Parathyroid adenoma (tissue), 2 donors: ENCODE measurements at regions not wholly inside any gene's neighbourhood (a gene's known extent, or its start where the extent isn't known, plus 50 kb on each side); places are given as distances from the start of the nearest gene placed in this dataset.

Experiments
- H2AFZ ChIP-seq: fragments of 300-600 bp; sonication (generic); one replicate; pipeline ENCODE4 v1.7.0; 2017; ENCODE audit warnings: antibody characterized with exemption, mild to moderate bottlenecking
- H3K27ac ChIP-seq: fragments of 300-600 bp; sonication (generic); one replicate; pipeline ENCODE4 v1.7.0; 2017
- H3K27me3 ChIP-seq: fragments of 300-600 bp; sonication (generic); one replicate; pipeline ENCODE4 v1.7.0; 2017; ENCODE audit warnings: low read length; ENCODE audit not compliant: control insufficient read depth, insufficient read depth
- H3K36me3 ChIP-seq: fragments of 300-600 bp; sonication (generic); one replicate; pipeline ENCODE4 v1.7.0; 2017; ENCODE audit warnings: low read length; ENCODE audit not compliant: control insufficient read depth, insufficient read depth
- H3K4me1 ChIP-seq: fragments of 300-600 bp; sonication (generic); one replicate; pipeline ENCODE4 v1.7.0; 2017; ENCODE audit warnings: control low read depth
- H3K4me2 ChIP-seq: fragments of 300-600 bp; sonication (generic); one replicate; pipeline ENCODE4 v1.7.0; 2017; ENCODE audit warnings: low read length
- H3K4me3 ChIP-seq: fragments of 300-600 bp; sonication (generic); one replicate; pipeline ENCODE4 v1.7.0; 2017; ENCODE audit warnings: low read depth, low read length
- H3K79me2 ChIP-seq: fragments of 300-600 bp; sonication (generic); one replicate; pipeline ENCODE4 v1.7.0; 2017; ENCODE audit warnings: control low read depth
- H3K9ac ChIP-seq: fragments of 300-600 bp; sonication (generic); one replicate; pipeline ENCODE4 v1.7.0; 2017; ENCODE audit warnings: mild to moderate bottlenecking
- H3K9me3 ChIP-seq: fragments of 300-600 bp; sonication (generic); one replicate; pipeline ENCODE4 v1.7.0; 2017; ENCODE audit warnings: low read length; ENCODE audit not compliant: control insufficient read depth
- TF ChIP-seq, protein P1 (sequence below): fragments of 300-600 bp; sonication (generic); IDR thresholded peaks from one replicate; pipeline ENCODE4 v1.7.0; 2017; ENCODE audit warnings: antibody characterized with exemption, mild to moderate bottlenecking
- donor health status: primary hyperparathyroidism.

DNA sequence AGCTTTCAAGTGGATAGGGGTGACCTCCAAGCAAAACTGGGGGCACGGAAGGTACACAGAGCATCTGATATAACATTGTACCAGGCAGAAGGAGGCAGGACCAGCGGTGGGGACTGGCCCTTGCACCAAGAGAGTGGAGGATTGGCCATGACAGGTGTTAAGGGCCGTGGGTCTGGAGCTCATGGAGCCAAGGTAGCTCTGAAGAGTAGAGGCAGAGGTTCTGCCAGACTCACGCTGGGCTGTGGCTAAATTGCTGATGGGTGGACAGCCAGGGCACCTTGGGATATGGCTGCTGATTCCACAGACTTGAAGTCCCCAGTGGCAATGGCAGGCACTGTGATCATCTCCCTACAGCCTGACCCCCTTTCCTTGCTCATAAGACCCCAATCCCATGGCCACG is 65.9 kb upstream of the NKD1 start:
- Histone ChIP-seq H3K36me3 (no peaks in the 10 kb centered on the region), H3K4me1 (no peaks in the 10 kb centered on the region), H2AFZ (no peak overlapping the region), H3K9me3 (no peaks in the 10 kb centered on the region), H3K9ac (no peak overlapping the region), H3K4me3 (no peak overlapping the region), H3K4me2 (no peak overlapping the region), H3K27ac (no peak overlapping the region), H3K27me3 (no peaks in the 10 kb centered on the region), H3K79me2 (no peaks in the 10 kb centered on the region)
- TF ChIP-seq, protein P1, sequence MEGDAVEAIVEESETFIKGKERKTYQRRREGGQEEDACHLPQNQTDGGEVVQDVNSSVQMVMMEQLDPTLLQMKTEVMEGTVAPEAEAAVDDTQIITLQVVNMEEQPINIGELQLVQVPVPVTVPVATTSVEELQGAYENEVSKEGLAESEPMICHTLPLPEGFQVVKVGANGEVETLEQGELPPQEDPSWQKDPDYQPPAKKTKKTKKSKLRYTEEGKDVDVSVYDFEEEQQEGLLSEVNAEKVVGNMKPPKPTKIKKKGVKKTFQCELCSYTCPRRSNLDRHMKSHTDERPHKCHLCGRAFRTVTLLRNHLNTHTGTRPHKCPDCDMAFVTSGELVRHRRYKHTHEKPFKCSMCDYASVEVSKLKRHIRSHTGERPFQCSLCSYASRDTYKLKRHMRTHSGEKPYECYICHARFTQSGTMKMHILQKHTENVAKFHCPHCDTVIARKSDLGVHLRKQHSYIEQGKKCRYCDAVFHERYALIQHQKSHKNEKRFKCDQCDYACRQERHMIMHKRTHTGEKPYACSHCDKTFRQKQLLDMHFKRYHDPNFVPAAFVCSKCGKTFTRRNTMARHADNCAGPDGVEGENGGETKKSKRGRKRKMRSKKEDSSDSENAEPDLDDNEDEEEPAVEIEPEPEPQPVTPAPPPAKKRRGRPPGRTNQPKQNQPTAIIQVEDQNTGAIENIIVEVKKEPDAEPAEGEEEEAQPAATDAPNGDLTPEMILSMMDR, result no peak

DNA sequence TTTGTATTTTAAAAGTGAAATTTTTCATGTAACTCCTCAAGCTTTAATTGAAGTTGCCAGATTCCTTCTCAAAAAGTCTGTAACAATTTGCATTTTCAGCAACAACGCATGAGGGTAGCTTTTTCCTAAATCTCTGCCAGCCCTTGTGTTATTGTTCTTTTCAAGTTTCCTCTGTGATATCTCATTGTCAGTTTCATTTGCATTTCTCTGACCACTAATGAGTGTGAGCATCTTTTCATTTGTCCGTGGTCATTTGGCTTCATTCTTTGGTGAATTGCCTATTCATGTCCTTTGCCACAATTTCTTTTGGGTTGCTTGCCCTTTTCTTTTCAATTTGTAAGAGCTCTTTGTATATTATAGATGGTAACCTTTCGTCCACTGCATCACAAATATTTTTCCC is 68.0 kb upstream of the NKD1 start:
- TF ChIP-seq, protein P1, result no peak
- H3K4me1 ChIP-seq, result no peaks in the 10 kb centered on the region
- no peaks in the 10 kb centered on the region for H3K9me3 ChIP-seq
- H2AFZ ChIP-seq, result no peak overlapping the region
- no peak overlapping the region for H3K9ac ChIP-seq
- H3K4me2 ChIP-seq, result no peak overlapping the region
- no peaks in the 10 kb centered on the region for H3K79me2 ChIP-seq
- no peaks in the 10 kb centered on the region for H3K27me3 ChIP-seq
- H3K4me3 ChIP-seq, result no peak overlapping the region
- H3K36me3 ChIP-seq, result no peaks in the 10 kb centered on the region
- H3K27ac ChIP-seq, result no peak overlapping the region

DNA sequence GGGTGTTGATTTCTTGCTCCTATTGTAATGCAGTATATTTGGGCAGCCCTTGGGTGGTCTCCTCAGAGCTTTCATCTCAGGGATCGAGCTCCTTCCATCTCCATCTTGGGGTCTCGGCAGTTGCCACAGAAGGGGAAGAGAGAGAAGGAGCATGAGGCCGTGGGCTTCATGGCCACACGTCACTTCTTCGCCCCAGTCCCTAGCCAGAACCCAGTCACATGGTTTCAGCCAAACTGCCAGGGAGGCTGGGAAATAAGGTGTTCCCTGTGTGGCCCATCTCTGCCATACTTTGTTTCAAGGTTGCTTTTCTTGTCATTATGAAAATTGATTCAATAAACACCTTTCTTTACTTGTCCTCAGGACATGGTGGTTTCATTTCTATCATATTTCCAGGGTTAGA is 68.4 kb upstream of the NKD1 start:
- no peaks in the 10 kb centered on the region for H3K36me3 ChIP-seq
- no peaks in the 10 kb centered on the region for H3K4me1 ChIP-seq
- no peak overlapping the region for H3K27ac ChIP-seq
- H3K27me3 ChIP-seq, result no peaks in the 10 kb centered on the region
- TF ChIP-seq, protein P1, result no peak
- no peak overlapping the region for H3K4me2 ChIP-seq
- no peak overlapping the region for H3K9ac ChIP-seq
- H3K4me3 ChIP-seq, result no peak overlapping the region
- H3K9me3 ChIP-seq, result no peaks in the 10 kb centered on the region
- no peaks in the 10 kb centered on the region for H3K79me2 ChIP-seq
- H2AFZ ChIP-seq, result no peak overlapping the region

DNA sequence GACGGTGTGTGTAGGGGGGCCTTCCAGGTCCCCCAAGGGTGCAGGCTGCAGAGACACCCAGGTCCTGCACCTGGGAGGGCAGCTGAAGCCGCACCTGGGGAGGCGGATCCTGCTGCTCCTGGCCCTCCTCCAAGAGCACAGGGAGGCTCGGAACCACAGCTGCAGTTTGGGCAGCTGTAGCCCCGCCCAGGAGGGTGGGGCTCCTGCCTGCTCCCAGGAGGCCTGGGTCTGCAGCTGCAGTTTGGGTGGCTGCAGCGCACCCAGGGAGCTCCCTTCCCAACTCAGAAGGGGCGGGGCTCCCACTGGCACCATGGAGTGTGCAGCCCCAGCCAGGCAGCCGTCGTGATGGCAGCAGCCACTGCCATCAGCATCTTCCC is 69.4 kb upstream of the NKD1 start:
- Histone ChIP-seq H3K4me1 (no peaks in the 10 kb centered on the region), H3K9ac (no peak overlapping the region), H3K9me3 (no peaks in the 10 kb centered on the region), H3K27me3 (no peaks in the 10 kb centered on the region), H3K27ac (no peak overlapping the region), H2AFZ (no peak overlapping the region), H3K4me3 (no peak overlapping the region), H3K36me3 (no peaks in the 10 kb centered on the region), H3K4me2 (no peak overlapping the region), H3K79me2 (no peaks in the 10 kb centered on the region)
- TF ChIP-seq, protein P1, result no peak

DNA sequence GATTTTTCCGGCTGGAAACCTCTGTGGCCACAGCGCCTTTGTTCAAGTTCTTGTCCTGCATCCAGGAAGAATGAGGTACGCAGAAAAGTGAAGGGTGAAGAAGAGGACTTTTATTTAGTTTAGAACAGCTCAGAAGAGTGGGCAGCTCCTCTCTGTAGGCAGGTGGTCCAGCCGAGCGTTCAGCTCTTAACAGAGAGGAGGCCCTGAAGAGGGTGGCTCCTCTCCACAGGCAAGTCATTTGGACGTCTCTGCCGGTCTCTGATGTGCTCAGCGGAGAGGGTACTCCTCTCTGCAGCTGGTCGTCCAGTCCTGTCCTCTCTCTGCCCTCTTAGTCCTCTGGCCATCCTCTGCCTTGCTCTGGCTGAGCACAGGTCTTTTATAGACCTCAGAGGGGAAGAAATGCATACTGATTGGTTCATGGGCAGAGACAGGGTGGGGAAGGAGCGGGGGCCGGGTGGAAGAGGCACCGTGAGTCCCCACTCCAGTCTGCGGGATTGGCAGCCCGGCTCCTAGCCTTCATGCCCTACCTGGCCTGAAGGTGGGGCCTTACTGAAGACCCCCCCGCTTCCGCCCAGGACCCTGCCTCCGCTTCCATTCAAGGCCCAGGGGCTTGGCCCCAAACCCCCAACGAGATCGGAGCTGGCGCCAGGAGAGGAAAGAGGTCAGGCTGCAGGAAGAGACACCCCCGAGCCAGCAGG is 70.0 kb upstream of the NKD1 start:
- H3K9me3 ChIP-seq, result no peaks in the 10 kb centered on the region
- H3K4me3 ChIP-seq, result no peak overlapping the region
- no peak overlapping the region for H3K4me2 ChIP-seq
- H3K9ac ChIP-seq, result no peak overlapping the region
- no peaks in the 10 kb centered on the region for H3K36me3 ChIP-seq
- no peak overlapping the region for H2AFZ ChIP-seq
- no peaks in the 10 kb centered on the region for H3K79me2 ChIP-seq
- H3K27ac ChIP-seq, result no peak overlapping the region
- TF ChIP-seq, protein P1, result no peak
- no peaks in the 10 kb centered on the region for H3K4me1 ChIP-seq
- H3K27me3 ChIP-seq, result no peaks in the 10 kb centered on the region
